Spleen (tissue), 7 donors: ENCODE measurements at regions not wholly inside any gene's neighbourhood (a gene's known extent, or its start where the extent isn't known, plus 50 kb on each side); places are given as distances from the start of the nearest gene placed in this dataset.

Experiments used
- POLR2AphosphoS5 ChIP-seq, 3 donors: sonication (generic); formaldehyde crosslinking; IDR thresholded peaks; one replicate each; pipeline ENCODE4 v1.5.1; 2017; ENCODE audit warnings: antibody characterized with exemption in 3 of 3
- TF ChIP-seq, protein P1 (sequence below), 11 experiments: fragments of 200-600 bp in 7 of 11; fragments of 450-650 bp in 4 of 11; sonication (generic) in 4 of 11; IDR thresholded peaks in 8 of 11; conservative IDR thresholded peaks in 3 of 11; 1 replicate in 7 of 11; 2 replicates in 4 of 11; pipeline versions ENCODE4 v1.4.0 to v1.8.0; 2016 to 2021; ENCODE audit warnings: antibody characterized with exemption in 11 of 11, inconsistent platforms in 4 of 11, mild to moderate bottlenecking in 1 of 11
- donor health status: DM: no; HTN: no; CAD: no; lungs with moderate emphysema.
- donor health status: DM: no; HTN: no; CAD: no.
- donor health status: DM: no; HTN: no; CAD: no.

GRCh38 chr18:73948497-73948896 lies 199.1 kb downstream of the FBXO15 start:
- TF ChIP-seq, protein P1, sequence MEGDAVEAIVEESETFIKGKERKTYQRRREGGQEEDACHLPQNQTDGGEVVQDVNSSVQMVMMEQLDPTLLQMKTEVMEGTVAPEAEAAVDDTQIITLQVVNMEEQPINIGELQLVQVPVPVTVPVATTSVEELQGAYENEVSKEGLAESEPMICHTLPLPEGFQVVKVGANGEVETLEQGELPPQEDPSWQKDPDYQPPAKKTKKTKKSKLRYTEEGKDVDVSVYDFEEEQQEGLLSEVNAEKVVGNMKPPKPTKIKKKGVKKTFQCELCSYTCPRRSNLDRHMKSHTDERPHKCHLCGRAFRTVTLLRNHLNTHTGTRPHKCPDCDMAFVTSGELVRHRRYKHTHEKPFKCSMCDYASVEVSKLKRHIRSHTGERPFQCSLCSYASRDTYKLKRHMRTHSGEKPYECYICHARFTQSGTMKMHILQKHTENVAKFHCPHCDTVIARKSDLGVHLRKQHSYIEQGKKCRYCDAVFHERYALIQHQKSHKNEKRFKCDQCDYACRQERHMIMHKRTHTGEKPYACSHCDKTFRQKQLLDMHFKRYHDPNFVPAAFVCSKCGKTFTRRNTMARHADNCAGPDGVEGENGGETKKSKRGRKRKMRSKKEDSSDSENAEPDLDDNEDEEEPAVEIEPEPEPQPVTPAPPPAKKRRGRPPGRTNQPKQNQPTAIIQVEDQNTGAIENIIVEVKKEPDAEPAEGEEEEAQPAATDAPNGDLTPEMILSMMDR (IDR thresholded peaks at IDR 0.05 in 8 of 11, conservative IDR thresholded peaks at IDR 0.05 in 3 of 11): no peak
- no peak for TF ChIP-seq POLR2AphosphoS5 (IDR thresholded peaks at IDR 0.05)
